ENCODE measurements at regions not wholly inside any gene's neighbourhood (a gene's known extent, or its start where the extent isn't known, plus 50 kb on each side); places are given as distances from the start of the nearest gene placed in this dataset.

DNA sequence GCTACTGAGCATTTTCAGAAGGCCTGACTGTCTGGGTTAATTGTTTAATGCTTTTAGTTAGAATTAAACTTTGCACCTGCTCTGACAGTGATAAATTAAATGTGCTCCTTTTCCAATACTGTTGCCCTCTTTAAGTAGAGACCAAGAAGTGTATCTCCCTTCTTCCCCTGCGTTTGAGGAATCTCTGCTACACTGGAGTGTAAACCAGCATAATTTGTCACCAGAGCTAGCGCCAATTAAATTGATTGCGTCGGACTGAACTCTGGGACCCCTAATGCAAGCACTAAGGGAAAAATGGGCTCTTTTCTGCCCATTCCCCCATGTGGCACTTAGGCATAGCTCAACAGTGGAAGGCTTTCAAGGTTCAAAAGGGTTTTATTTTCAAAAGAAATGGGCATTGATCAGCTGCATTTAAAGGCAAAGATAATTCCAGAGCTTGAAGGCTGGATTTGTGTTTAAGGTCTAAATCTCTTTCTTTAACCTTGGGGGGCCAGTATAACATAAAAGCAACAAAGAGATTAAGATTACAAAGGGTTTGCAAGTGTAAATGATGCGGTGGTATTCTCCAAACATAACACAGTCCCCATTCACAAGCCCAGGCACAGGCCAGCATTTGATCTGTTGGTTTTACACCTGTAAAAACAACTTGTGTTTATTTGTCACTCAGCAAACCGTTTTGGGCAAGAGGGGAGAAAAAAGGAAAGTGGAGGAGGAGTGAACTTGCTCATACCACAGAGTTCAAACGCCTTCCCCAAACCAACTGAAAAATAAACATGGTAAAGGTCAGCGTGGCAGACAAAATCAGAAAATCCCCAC lies 427.6 kb downstream of the BCL11A start:
- TF ChIP-seq CTCF (IDR thresholded peaks at IDR 0.05) = no peak
- no peak for TF ChIP-seq POLR2A (IDR thresholded peaks at IDR 0.05)
- no peak for TF ChIP-seq POLR2AphosphoS5 (IDR thresholded peaks at IDR 0.05)
